Amygdala (tissue), 56 donors: ENCODE measurements at regions not wholly inside any gene's neighbourhood (a gene's known extent, or its start where the extent isn't known, plus 50 kb on each side); places are given as distances from the start of the nearest gene placed in this dataset.
"Not testable (repeated sequence)": the region's sequence is repeated elsewhere in the genome, so short reads cannot be mapped to it uniquely, and the experiment has no call there.

ENCODE experiments used
- DNase-seq, 56 donors: peaks; one replicate each; lab custom pipeline; 2025; lab: John Stamatoyannopoulos, UW

GRCh38 chrX:96483647-96484160 is 200.9 kb upstream of the DIAPH2 start:
- no peak for DNase-seq

GRCh38 chrX:96486687-96487086 is 198.0 kb upstream of the DIAPH2 start:
- not testable (repeated sequence) for DNase-seq

GRCh38 chrX:96502507-96502906 is 182.1 kb upstream of the DIAPH2 start:
- DNase-seq: no peak

GRCh38 chrX:96529386-96529785 is 155.3 kb upstream of the DIAPH2 start:
- not testable (repeated sequence) for DNase-seq

- DNase-seq: no peak
Measured at GRCh38 chrX:96538104-96538725, 146.4 kb upstream of the DIAPH2 start.

GRCh38 chrX:96540111-96540631 is 144.5 kb upstream of the DIAPH2 start:
- no peak for DNase-seq

- DNase-seq: not testable (repeated sequence)
Measured at GRCh38 chrX:96546281-96546680, 138.4 kb upstream of the DIAPH2 start.

- DNase-seq: no peak
Measured at GRCh38 chrX:96551322-96551872, 133.2 kb upstream of the DIAPH2 start.

- DNase-seq: no peak
Measured at GRCh38 chrX:96556886-96557285, 127.8 kb upstream of the DIAPH2 start.

- not testable (repeated sequence) for DNase-seq
Measured at GRCh38 chrX:96561129-96561528, 123.5 kb upstream of the DIAPH2 start.

GRCh38 chrX:96563646-96564045 is 121.0 kb upstream of the DIAPH2 start:
- DNase-seq: no peak

- DNase-seq: no peak
Measured at GRCh38 chrX:96564595-96564994, 120.0 kb upstream of the DIAPH2 start.

- no peak for DNase-seq
Measured at GRCh38 chrX:96566878-96567277, 117.8 kb upstream of the DIAPH2 start.

- DNase-seq: no peak
Measured at GRCh38 chrX:96568071-96568470, 116.6 kb upstream of the DIAPH2 start.

- DNase-seq: no peak
Measured at GRCh38 chrX:96569034-96569433, 115.6 kb upstream of the DIAPH2 start.

- no peak for DNase-seq
Measured at GRCh38 chrX:96575011-96575410, 109.6 kb upstream of the DIAPH2 start.

- no peak for DNase-seq
Measured at GRCh38 chrX:96576368-96576767, 108.3 kb upstream of the DIAPH2 start.

GRCh38 chrX:96578781-96579180 is 105.9 kb upstream of the DIAPH2 start:
- DNase-seq: no peak

GRCh38 chrX:96579252-96579651 is 105.4 kb upstream of the DIAPH2 start:
- no peak for DNase-seq

- DNase-seq: no peak
Measured at GRCh38 chrX:96590403-96590802, 94.2 kb upstream of the DIAPH2 start.

GRCh38 chrX:96591421-96591820 is 93.2 kb upstream of the DIAPH2 start:
- peak in 15 of 56 donors; percentile 0 to 38 (median 0) for DNase-seq

- not testable (repeated sequence) for DNase-seq
Measured at GRCh38 chrX:96597847-96598246, 86.8 kb upstream of the DIAPH2 start.
